OCI-LY7 (cell line): ENCODE measurements at regions not wholly inside any gene's neighbourhood (a gene's known extent, or its start where the extent isn't known, plus 50 kb on each side); places are given as distances from the start of the nearest gene placed in this dataset.

Experiments used
- EZH2phosphoT487 ChIP-seq: fragments of 200-600 bp; sonication (generic); IDR thresholded peaks from 2 replicates; pipeline ENCODE4 v1.6.1; 2018; ENCODE audit warnings: low read depth, borderline replicate concordance, mild to moderate bottlenecking, mixed run types, antibody characterized with exemption, low read length, moderate library complexity, mixed read lengths
- TF ChIP-seq, protein P1 (sequence below): fragments of 200-600 bp; sonication (generic); conservative IDR thresholded peaks from 2 replicates; pipeline ENCODE4 v1.5.1; 2014; ENCODE audit warnings: mild to moderate bottlenecking, antibody characterized with exemption, low read length, moderate library complexity, mixed read lengths

DNA sequence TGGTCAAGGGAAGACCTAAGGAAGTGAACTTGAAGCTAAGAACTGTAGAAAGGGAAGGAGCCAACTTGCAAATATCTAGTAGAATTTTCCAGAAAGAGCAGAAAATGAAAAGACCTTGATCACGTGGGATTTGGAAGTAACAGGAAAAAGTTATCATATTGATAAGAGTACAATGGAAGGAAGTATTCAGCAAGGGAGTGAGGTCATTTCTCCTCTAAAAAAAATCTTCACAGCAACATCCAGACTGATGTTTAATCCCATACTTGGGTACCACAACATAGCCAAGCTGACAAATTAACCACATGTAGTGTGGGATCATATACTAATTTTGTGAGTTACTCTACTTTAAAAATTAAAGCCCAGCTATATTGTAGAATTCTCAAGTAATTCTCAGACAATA lies 207.0 kb upstream of the CXCL12 start:
- TF ChIP-seq, protein P1, sequence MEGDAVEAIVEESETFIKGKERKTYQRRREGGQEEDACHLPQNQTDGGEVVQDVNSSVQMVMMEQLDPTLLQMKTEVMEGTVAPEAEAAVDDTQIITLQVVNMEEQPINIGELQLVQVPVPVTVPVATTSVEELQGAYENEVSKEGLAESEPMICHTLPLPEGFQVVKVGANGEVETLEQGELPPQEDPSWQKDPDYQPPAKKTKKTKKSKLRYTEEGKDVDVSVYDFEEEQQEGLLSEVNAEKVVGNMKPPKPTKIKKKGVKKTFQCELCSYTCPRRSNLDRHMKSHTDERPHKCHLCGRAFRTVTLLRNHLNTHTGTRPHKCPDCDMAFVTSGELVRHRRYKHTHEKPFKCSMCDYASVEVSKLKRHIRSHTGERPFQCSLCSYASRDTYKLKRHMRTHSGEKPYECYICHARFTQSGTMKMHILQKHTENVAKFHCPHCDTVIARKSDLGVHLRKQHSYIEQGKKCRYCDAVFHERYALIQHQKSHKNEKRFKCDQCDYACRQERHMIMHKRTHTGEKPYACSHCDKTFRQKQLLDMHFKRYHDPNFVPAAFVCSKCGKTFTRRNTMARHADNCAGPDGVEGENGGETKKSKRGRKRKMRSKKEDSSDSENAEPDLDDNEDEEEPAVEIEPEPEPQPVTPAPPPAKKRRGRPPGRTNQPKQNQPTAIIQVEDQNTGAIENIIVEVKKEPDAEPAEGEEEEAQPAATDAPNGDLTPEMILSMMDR = no peak
- TF ChIP-seq EZH2phosphoT487 = no peak
